CD4-positive, alpha-beta T cell (primary cell): ENCODE measurements at regions not wholly inside any gene's neighbourhood (a gene's known extent, or its start where the extent isn't known, plus 50 kb on each side); places are given as distances from the start of the nearest gene placed in this dataset.

Source experiments
- ATAC-seq: fragments of 200-7000 bp; cut with Tn5 transposase; one replicate; pipeline ENCODE4 v1.10.0; 2022; ENCODE audit warnings: mild to moderate bottlenecking; ENCODE audit not compliant: poor library complexity
- CTCF ChIA-PET: fragments of 350-600 bp; sonication (Branson Sonifier 250); formaldehyde crosslinking; loops from one replicate; lab custom pipeline; 2021; ENCODE audit warnings: antibody characterized with exemption, inconsistent platforms; lab: Charles Lee
- POLR2A ChIA-PET: fragments of 350-600 bp; sonication (Branson Sonifier 250); formaldehyde crosslinking; loops from one replicate; lab custom pipeline; 2021; ENCODE audit warnings: antibody characterized with exemption, inconsistent platforms; lab: Charles Lee
- DNase-seq, 14 experiments: peaks; one replicate each; pipeline ENCODE4 v3.0.0-alpha.2; 2013 to 2020; ENCODE audit warnings: mixed read lengths in 2 of 14
- H3K27ac ChIP-seq, 2 donors: one replicate each; pipeline versions ENCODE4 v1.5.1 to v1.7.0; 2013; ENCODE audit warnings: low read length in 2 of 2, low read depth in 1 of 2, mild to moderate bottlenecking in 1 of 2
- H3K27me3 ChIP-seq, 2 experiments: 1 replicate in 1 of 2; 2 replicates in 1 of 2; pipeline versions ENCODE4 v1.6.1 to v1.7.0; 2013; ENCODE audit warnings: low read length in 2 of 2, control low read depth in 1 of 2, mild to moderate bottlenecking in 1 of 2, moderate library complexity in 1 of 2; ENCODE audit not compliant: insufficient read depth in 2 of 2, control insufficient read depth in 1 of 2
- H3K36me3 ChIP-seq: one replicate; pipeline ENCODE4 v1.6.1; 2013; ENCODE audit warnings: low read length, control low read depth; ENCODE audit not compliant: insufficient read depth
- H3K4me1 ChIP-seq: one replicate; pipeline ENCODE4 v1.6.1; 2013; ENCODE audit warnings: low read length, control low read depth; ENCODE audit not compliant: insufficient read depth
- H3K4me3 ChIP-seq: one replicate; pipeline ENCODE4 v1.5.1; 2013; ENCODE audit warnings: mild to moderate bottlenecking, low read length, moderate library complexity
- H3K9me3 ChIP-seq, 2 experiments: 1 replicate in 1 of 2; 2 replicates in 1 of 2; pipeline versions ENCODE4 v1.6.1 to v1.7.0; 2013; ENCODE audit warnings: low read length in 2 of 2, mild to moderate bottlenecking in 2 of 2, control low read depth in 1 of 2, moderate library complexity in 1 of 2; ENCODE audit not compliant: control insufficient read depth in 1 of 2, insufficient read depth in 1 of 2
- H3K27ac Mint-ChIP-seq: one replicate; pipeline ENCODE4 v1.8.0; 2020; ENCODE audit warnings: mixed read lengths
- H3K27me3 Mint-ChIP-seq: one replicate; pipeline ENCODE4 v1.8.0; 2021; ENCODE audit warnings: mixed read lengths
- H3K36me3 Mint-ChIP-seq: one replicate; pipeline ENCODE4 v1.8.0; 2021; ENCODE audit warnings: low read depth, mixed read lengths
- H3K4me1 Mint-ChIP-seq: one replicate; pipeline ENCODE4 v1.8.0; 2021; ENCODE audit warnings: low read depth, mixed read lengths
- H3K4me3 Mint-ChIP-seq: one replicate; pipeline ENCODE4 v1.8.0; 2020; ENCODE audit warnings: mild to moderate bottlenecking, mixed read lengths
- H3K9me3 Mint-ChIP-seq: one replicate; pipeline ENCODE4 v1.8.0; 2020; ENCODE audit warnings: mixed read lengths
- CTCF ChIP-seq: fragments of 200-600 bp; IDR thresholded peaks from one replicate; pipeline ENCODE4 v1.8.0; 2022; ENCODE audit warnings: antibody characterized with exemption, mild to moderate bottlenecking
- intact Hi-C, 2 experiments: fragments of 100-400 bp; cut with DNase I in 1 of 2; cut with micrococcal nuclease in 1 of 2; formaldehyde crosslinking; loops; one replicate each; pipeline versions ENCODE4 v1.15.1 to v1.9.0; 2023 to 2025; cut with DNase I, micrococcal nuclease

- H3K4me3 ChIP-seq, result no peak overlapping the region
Observed at GRCh38 chr3:194067949-194068362, 68.0 kb upstream of the HES1 start.

GRCh38 chr3:194069421-194070219 is 66.3 kb upstream of the HES1 start:
- intact Hi-C loops, result no loop called here
- Mint-ChIP-seq H3K4me1 (peaks cover 4% of the 10 kb centered on the region), H3K9me3 (peaks cover 3% of the 10 kb centered on the region), H3K36me3 (no peaks in the 10 kb centered on the region), H3K27ac (no peak overlapping the region), H3K27me3 (peaks cover 17% of the 10 kb centered on the region), H3K4me3 (peak overlapping the region; percentile 83)
- ATAC-seq (no peak), DNase-seq (no peak)
- Histone ChIP-seq H3K4me3 (no peak overlapping the region), H3K36me3 (no peaks in the 10 kb centered on the region), H3K9me3 (peaks cover 0 to 8% of the 10 kb centered on the region in 2 experiments), H3K27ac (no peak overlapping the region), H3K4me1 (peaks cover 14% of the 10 kb centered on the region), H3K27me3 (peaks cover 0 to 12% of the 10 kb centered on the region in 2 experiments)
- TF ChIP-seq CTCF, result no peak
- CTCF ChIA-PET, result no interaction called here
- POLR2A ChIA-PET, result no interaction called here

More at GRCh38 chr3:194067949-194068362, 68.0 kb upstream of the HES1 start:
- Histone ChIP-seq H3K27ac (no peak overlapping the region), H3K9me3 (peaks cover 0 to 8% of the 10 kb centered on the region in 2 experiments), H3K27me3 (peaks cover 0 to 12% of the 10 kb centered on the region in 2 experiments), H3K36me3 (no peaks in the 10 kb centered on the region), H3K4me1 (peaks cover 14% of the 10 kb centered on the region)
- Mint-ChIP-seq H3K9me3 (peaks cover 3% of the 10 kb centered on the region), H3K4me1 (peaks cover 4% of the 10 kb centered on the region), H3K4me3 (no peak overlapping the region), H3K36me3 (no peaks in the 10 kb centered on the region), H3K27me3 (peaks cover 8% of the 10 kb centered on the region), H3K27ac (no peak overlapping the region)
- ChIA-PET CTCF (no interaction called here), POLR2A (no interaction called here)
- intact Hi-C loops, result no loop called here
- ATAC-seq, result no peak
- no peak for TF ChIP-seq CTCF
- no peak for DNase-seq

GRCh38 chr3:194070220-194070633 is 65.7 kb upstream of the HES1 start:
- Mint-ChIP-seq H3K27me3 (peaks cover 20% of the 10 kb centered on the region), H3K36me3 (no peaks in the 10 kb centered on the region), H3K4me1 (peaks cover 4% of the 10 kb centered on the region), H3K9me3 (peaks cover 3% of the 10 kb centered on the region), H3K4me3 (peak overlapping the region; percentile 83), H3K27ac (no peak overlapping the region)
- ATAC-seq (no peak), DNase-seq (no peak)
- intact Hi-C loops, result no loop called here
- Histone ChIP-seq H3K4me1 (peaks cover 14% of the 10 kb centered on the region), H3K27ac (no peak overlapping the region), H3K36me3 (no peaks in the 10 kb centered on the region), H3K4me3 (peak overlapping the region; percentile 45), H3K27me3 (peaks cover 0 to 12% of the 10 kb centered on the region in 2 experiments), H3K9me3 (peaks cover 0 to 8% of the 10 kb centered on the region in 2 experiments)
- ChIA-PET POLR2A (interaction anchor here (1.0 to 1.5 kb wide), 3 partner anchors 10 to 66 kb away, joined by 3 to 4 read pairs (median 3); no protein-coding TSS in a partner anchor), CTCF (no interaction called here)
- TF ChIP-seq CTCF, result no peak
